Ishikawa (cell line): ENCODE measurements at regions not wholly inside any gene's neighbourhood (a gene's known extent, or its start where the extent isn't known, plus 50 kb on each side); places are given as distances from the start of the nearest gene placed in this dataset.

Experiments used
- CEBPB ChIP-seq: IDR thresholded peaks from 2 replicates; pipeline ENCODE4 v1.6.1; 2012
- CREB1 ChIP-seq: IDR thresholded peaks from 2 replicates; pipeline ENCODE4 v1.6.1; 2012; ENCODE audit warnings: low read depth
- EGR1 ChIP-seq: IDR thresholded peaks from 2 replicates; pipeline ENCODE4 v1.6.1; 2012
- FOXM1 ChIP-seq: IDR thresholded peaks from 2 replicates; pipeline ENCODE4 v1.6.1; 2012; ENCODE audit warnings: low read depth, borderline replicate concordance
- TCF12 ChIP-seq: IDR thresholded peaks from 2 replicates; pipeline ENCODE4 v1.6.1; 2012; ENCODE audit warnings: low read depth
- USF1 ChIP-seq: IDR thresholded peaks from 2 replicates; pipeline ENCODE4 v1.6.1; 2012
- YY1 ChIP-seq: IDR thresholded peaks from 2 replicates; pipeline ENCODE4 v1.6.1; 2012; ENCODE audit warnings: low read depth
- TF ChIP-seq, protein P1 (sequence below): IDR thresholded peaks from 2 replicates; pipeline ENCODE4 v1.6.1; 2012; ENCODE audit warnings: low read depth, mild to moderate bottlenecking
- TF ChIP-seq, protein P2 (sequence below): IDR thresholded peaks from 2 replicates; pipeline ENCODE4 v1.6.1; 2012

GRCh38 chr10:56269181-56269580 lies 91.9 kb downstream of the ZWINT start:
- TF ChIP-seq FOXM1 (no peak), YY1 (no peak), TCF12 (no peak), CEBPB (no peak), EGR1 (no peak), CREB1 (no peak), USF1 (no peak)
- TF ChIP-seq, protein P1, sequence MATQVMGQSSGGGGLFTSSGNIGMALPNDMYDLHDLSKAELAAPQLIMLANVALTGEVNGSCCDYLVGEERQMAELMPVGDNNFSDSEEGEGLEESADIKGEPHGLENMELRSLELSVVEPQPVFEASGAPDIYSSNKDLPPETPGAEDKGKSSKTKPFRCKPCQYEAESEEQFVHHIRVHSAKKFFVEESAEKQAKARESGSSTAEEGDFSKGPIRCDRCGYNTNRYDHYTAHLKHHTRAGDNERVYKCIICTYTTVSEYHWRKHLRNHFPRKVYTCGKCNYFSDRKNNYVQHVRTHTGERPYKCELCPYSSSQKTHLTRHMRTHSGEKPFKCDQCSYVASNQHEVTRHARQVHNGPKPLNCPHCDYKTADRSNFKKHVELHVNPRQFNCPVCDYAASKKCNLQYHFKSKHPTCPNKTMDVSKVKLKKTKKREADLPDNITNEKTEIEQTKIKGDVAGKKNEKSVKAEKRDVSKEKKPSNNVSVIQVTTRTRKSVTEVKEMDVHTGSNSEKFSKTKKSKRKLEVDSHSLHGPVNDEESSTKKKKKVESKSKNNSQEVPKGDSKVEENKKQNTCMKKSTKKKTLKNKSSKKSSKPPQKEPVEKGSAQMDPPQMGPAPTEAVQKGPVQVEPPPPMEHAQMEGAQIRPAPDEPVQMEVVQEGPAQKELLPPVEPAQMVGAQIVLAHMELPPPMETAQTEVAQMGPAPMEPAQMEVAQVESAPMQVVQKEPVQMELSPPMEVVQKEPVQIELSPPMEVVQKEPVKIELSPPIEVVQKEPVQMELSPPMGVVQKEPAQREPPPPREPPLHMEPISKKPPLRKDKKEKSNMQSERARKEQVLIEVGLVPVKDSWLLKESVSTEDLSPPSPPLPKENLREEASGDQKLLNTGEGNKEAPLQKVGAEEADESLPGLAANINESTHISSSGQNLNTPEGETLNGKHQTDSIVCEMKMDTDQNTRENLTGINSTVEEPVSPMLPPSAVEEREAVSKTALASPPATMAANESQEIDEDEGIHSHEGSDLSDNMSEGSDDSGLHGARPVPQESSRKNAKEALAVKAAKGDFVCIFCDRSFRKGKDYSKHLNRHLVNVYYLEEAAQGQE, result no peak
- TF ChIP-seq, protein P2, sequence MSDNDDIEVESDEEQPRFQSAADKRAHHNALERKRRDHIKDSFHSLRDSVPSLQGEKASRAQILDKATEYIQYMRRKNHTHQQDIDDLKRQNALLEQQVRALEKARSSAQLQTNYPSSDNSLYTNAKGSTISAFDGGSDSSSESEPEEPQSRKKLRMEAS, result no peak
